GM23338 (cell line): ENCODE measurements at regions not wholly inside any gene's neighbourhood (a gene's known extent, or its start where the extent isn't known, plus 50 kb on each side); places are given as distances from the start of the nearest gene placed in this dataset.

Experiments used
- ATAC-seq: fragments of 200-7000 bp; cut with Tn5 transposase; 3 replicates; pipeline ENCODE4 v1.9.1; 2020
- DNase-seq: peaks from one replicate; pipeline ENCODE4 v3.0.0-alpha.2; 2015; ENCODE audit warnings: low spot score
- H2AFZ ChIP-seq: fragments of 200-600 bp; sonication (generic); 2 replicates; pipeline ENCODE4 v1.8.0; 2016; ENCODE audit warnings: antibody characterized with exemption, mild to moderate bottlenecking, moderate library complexity
- H3F3A ChIP-seq: fragments of 200-600 bp; sonication (generic); replicated peaks from 2 replicates; pipeline ENCODE4 v1.8.0; 2017; ENCODE audit warnings: antibody characterized with exemption, mixed run types, low read depth
- H3K27ac ChIP-seq: fragments of 200-600 bp; sonication (generic); 2 replicates; pipeline ENCODE4 v1.6.1; 2016; ENCODE audit warnings: low read depth
- H3K27me3 ChIP-seq: fragments of 200-600 bp; sonication (generic); 2 replicates; pipeline ENCODE4 v1.8.0; 2016; ENCODE audit warnings: mild to moderate bottlenecking, mixed run types, moderate library complexity; ENCODE audit not compliant: insufficient read depth
- H3K36me3 ChIP-seq: fragments of 200-600 bp; sonication (generic); 2 replicates; pipeline ENCODE4 v1.8.0; 2016; ENCODE audit warnings: mild to moderate bottlenecking; ENCODE audit not compliant: insufficient read depth
- H3K4me1 ChIP-seq: fragments of 200-600 bp; sonication (generic); 2 replicates; pipeline ENCODE4 v1.8.0; 2016; ENCODE audit warnings: mild to moderate bottlenecking, moderate library complexity; ENCODE audit not compliant: insufficient read depth
- H3K4me2 ChIP-seq: fragments of 200-600 bp; sonication (generic); 2 replicates; pipeline ENCODE4 v1.7.1; 2017; ENCODE audit warnings: mixed run types
- H3K4me3 ChIP-seq: fragments of 200-600 bp; sonication (generic); 2 replicates; pipeline ENCODE4 v1.6.1; 2016; ENCODE audit warnings: mixed run types
- H3K79me2 ChIP-seq: fragments of 200-600 bp; sonication (generic); replicated peaks from 2 replicates; pipeline ENCODE4 v1.8.0; 2017; ENCODE audit warnings: mild to moderate bottlenecking; ENCODE audit not compliant: insufficient read depth
- H3K9me2 ChIP-seq: fragments of 200-600 bp; sonication (generic); 2 replicates; pipeline ENCODE4 v1.8.0; 2017; ENCODE audit not compliant: insufficient read depth
- H4K20me1 ChIP-seq: fragments of 200-600 bp; sonication (generic); replicated peaks from 2 replicates; pipeline ENCODE4 v1.8.0; 2017; ENCODE audit warnings: mild to moderate bottlenecking; ENCODE audit not compliant: insufficient read depth
- H3K27ac Mint-ChIP-seq: 2 replicates; pipeline ENCODE4 v1.8.0; 2020; ENCODE audit warnings: inconsistent platforms, mild to moderate bottlenecking, moderate library complexity, mixed read lengths
- H3K27me3 Mint-ChIP-seq: 3 replicates; pipeline ENCODE4 v1.8.0; 2022; ENCODE audit warnings: low read depth, mild to moderate bottlenecking, moderate library complexity, mixed read lengths, inconsistent platforms; ENCODE audit not compliant: insufficient read depth, poor library complexity
- H3K36me3 Mint-ChIP-seq: 3 replicates; pipeline ENCODE4 v1.8.0; 2021; ENCODE audit warnings: low read depth, mild to moderate bottlenecking, inconsistent platforms, moderate library complexity, mixed read lengths
- H3K4me1 Mint-ChIP-seq: 3 replicates; pipeline ENCODE4 v1.8.0; 2020; ENCODE audit warnings: mild to moderate bottlenecking, inconsistent platforms, mixed read lengths
- H3K4me3 Mint-ChIP-seq: 3 replicates; pipeline ENCODE4 v1.8.0; 2021; ENCODE audit warnings: moderate library complexity, mild to moderate bottlenecking, inconsistent platforms, mixed read lengths
- H3K9me3 Mint-ChIP-seq: 3 replicates; pipeline ENCODE4 v1.8.0; 2020; ENCODE audit warnings: moderate library complexity, mild to moderate bottlenecking, inconsistent platforms, mixed read lengths
- CREB1 ChIP-seq: fragments of 250-450 bp; sonication (Bioruptor Pico); IDR thresholded peaks from 2 replicates; pipeline ENCODE4 v1.5.0; 2020; ENCODE audit warnings: low read depth, mild to moderate bottlenecking, moderate library complexity
- CTCF ChIP-seq, 2 experiments: fragments of 200-600 bp in 1 of 2; sonication (generic) in 1 of 2; conservative IDR thresholded peaks; 2 replicates each; pipeline versions ENCODE4 v1.5.1 to v1.6.1; 2016 to 2017; ENCODE audit warnings: antibody characterized with exemption in 2 of 2, low read depth in 2 of 2, mild to moderate bottlenecking in 2 of 2, moderate library complexity in 1 of 2
- ETS1 ChIP-seq: IDR thresholded peaks from 2 replicates; pipeline ENCODE4 v1.6.1; 2016; ENCODE audit warnings: antibody characterized with exemption
- EZH2phosphoT487 ChIP-seq: fragments of 200-600 bp; sonication (generic); IDR thresholded peaks from one replicate; pipeline ENCODE4 v1.8.1; 2018; ENCODE audit warnings: antibody characterized with exemption; ENCODE audit not compliant: unreplicated experiment
- NANOG ChIP-seq: IDR thresholded peaks from 2 replicates; pipeline ENCODE4 v1.6.1; 2016; ENCODE audit warnings: antibody characterized with exemption, borderline replicate concordance
- POLR2AphosphoS5 ChIP-seq: IDR thresholded peaks from 2 replicates; pipeline ENCODE4 v1.6.1; 2016; ENCODE audit warnings: antibody characterized with exemption, low read depth
- STAT1 ChIP-seq: IDR thresholded peaks from one replicate; pipeline ENCODE4 v1.6.1; 2016; ENCODE audit warnings: antibody characterized with exemption; ENCODE audit not compliant: unreplicated experiment
- ZNF462 ChIP-seq: fragments of 250-450 bp; sonication (Bioruptor Pico); IDR thresholded peaks from 2 replicates; pipeline ENCODE4 v1.5.0; 2020; ENCODE audit warnings: mild to moderate bottlenecking, moderate library complexity

GRCh38 chr6:1250489-1251197 lies 61.3 kb upstream of the FOXQ1 start:
- no peak overlapping the region for H3K4me3 Mint-ChIP-seq
- TF ChIP-seq NANOG (no peak), EZH2phosphoT487 (no peak), ETS1 (no peak), CREB1 (CRISPR knock-in tag) (no peak), ZNF462 (CRISPR knock-in tag) (no peak), STAT1 (no peak), CTCF (conservative IDR thresholded peaks at IDR 0.05; ENCODE audit: low read depth in 2 of 2) (no peak), POLR2AphosphoS5 (no peak)
- no peaks in the 10 kb centered on the region for H3F3A ChIP-seq
- no peaks in the 10 kb centered on the region for H3K4me1 Mint-ChIP-seq
- H2AFZ ChIP-seq: 0 out of 2 replicates have a peak overlapping the region, but pooled peaks have one; percentile 43
- H3K27ac ChIP-seq: no peak overlapping the region
- H3K27ac Mint-ChIP-seq: no peak overlapping the region
- no peaks in the 10 kb centered on the region for H3K9me3 Mint-ChIP-seq
- H3K36me3 Mint-ChIP-seq: no peaks in the 10 kb centered on the region
- no peak for ATAC-seq
- H3K36me3 ChIP-seq: no peaks in the 10 kb centered on the region
- no peaks in the 10 kb centered on the region for H3K4me1 ChIP-seq
- H3K9me2 ChIP-seq: 0 out of 2 replicates have a peak, but pooled peaks cover 5% of the 10 kb centered on the region
- peaks cover 1% of the 10 kb centered on the region for H3K27me3 Mint-ChIP-seq
- no peak for DNase-seq
- no peaks in the 10 kb centered on the region for H4K20me1 ChIP-seq
- no peaks in the 10 kb centered on the region for H3K27me3 ChIP-seq
- H3K4me3 ChIP-seq: no peak overlapping the region
- H3K4me2 ChIP-seq: no peak overlapping the region
- no peaks in the 10 kb centered on the region for H3K79me2 ChIP-seq
